ENCODE measurements at regions not wholly inside any gene's neighbourhood (a gene's known extent, or its start where the extent isn't known, plus 50 kb on each side); places are given as distances from the start of the nearest gene placed in this dataset.

GRCh38 chr10:10017716-10018115, 1000.0 kb upstream of the CELF2 start:
- TF ChIP-seq POLR2A (IDR thresholded peaks at IDR 0.05) (no peak), CTCF (IDR thresholded peaks at IDR 0.05) (no peak), EP300 (IDR thresholded peaks at IDR 0.05) (no peak)
